ENCODE measurements at regions not wholly inside any gene's neighbourhood (a gene's known extent, or its start where the extent isn't known, plus 50 kb on each side); places are given as distances from the start of the nearest gene placed in this dataset.

DNA sequence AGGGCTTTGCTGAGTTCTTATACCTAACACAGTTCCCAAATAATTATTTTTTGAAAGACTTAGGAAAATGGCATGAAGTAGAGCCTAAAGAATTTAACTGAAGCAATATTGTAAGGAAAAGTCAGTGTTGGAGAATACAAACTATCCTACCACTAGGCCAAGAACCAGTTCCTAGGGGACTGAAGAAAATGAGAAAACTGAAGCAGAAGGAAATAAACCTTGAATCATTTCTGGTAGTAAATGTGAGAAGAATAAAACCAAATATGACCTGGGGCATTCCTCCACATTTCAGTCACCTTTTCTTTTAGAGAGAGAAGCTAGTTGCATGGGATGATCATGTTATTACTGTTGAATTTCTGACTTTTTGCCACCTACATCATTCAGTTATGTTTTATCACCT, 1393.9 kb upstream of the C9orf72 start:
- TF ChIP-seq POLR2AphosphoS5 (IDR thresholded peaks at IDR 0.05; ENCODE audit: low read depth, low read length), result no peak
- TF ChIP-seq, protein P1, sequence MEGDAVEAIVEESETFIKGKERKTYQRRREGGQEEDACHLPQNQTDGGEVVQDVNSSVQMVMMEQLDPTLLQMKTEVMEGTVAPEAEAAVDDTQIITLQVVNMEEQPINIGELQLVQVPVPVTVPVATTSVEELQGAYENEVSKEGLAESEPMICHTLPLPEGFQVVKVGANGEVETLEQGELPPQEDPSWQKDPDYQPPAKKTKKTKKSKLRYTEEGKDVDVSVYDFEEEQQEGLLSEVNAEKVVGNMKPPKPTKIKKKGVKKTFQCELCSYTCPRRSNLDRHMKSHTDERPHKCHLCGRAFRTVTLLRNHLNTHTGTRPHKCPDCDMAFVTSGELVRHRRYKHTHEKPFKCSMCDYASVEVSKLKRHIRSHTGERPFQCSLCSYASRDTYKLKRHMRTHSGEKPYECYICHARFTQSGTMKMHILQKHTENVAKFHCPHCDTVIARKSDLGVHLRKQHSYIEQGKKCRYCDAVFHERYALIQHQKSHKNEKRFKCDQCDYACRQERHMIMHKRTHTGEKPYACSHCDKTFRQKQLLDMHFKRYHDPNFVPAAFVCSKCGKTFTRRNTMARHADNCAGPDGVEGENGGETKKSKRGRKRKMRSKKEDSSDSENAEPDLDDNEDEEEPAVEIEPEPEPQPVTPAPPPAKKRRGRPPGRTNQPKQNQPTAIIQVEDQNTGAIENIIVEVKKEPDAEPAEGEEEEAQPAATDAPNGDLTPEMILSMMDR (IDR thresholded peaks at IDR 0.05), result no peak
